Dendritic cell treated with granulocyte-macrophage colony-stimulating factor and Interleukin-4, amounts not matched to agents 40 ng/mL and 50 ng/mL, for 4 days (primary cell): ENCODE measurements at regions not wholly inside any gene's neighbourhood (a gene's known extent, or its start where the extent isn't known, plus 50 kb on each side); places are given as distances from the start of the nearest gene placed in this dataset.
"Not testable (repeated sequence)": the region's sequence is repeated elsewhere in the genome, so short reads cannot be mapped to it uniquely, and the experiment has no call there.

Experiments
- H3K27ac Mint-ChIP-seq: one replicate; pipeline ENCODE4 v1.8.0; 2022; ENCODE audit warnings: mild to moderate bottlenecking, mixed read lengths
- H3K27me3 Mint-ChIP-seq: one replicate; pipeline ENCODE4 v1.8.0; 2022; ENCODE audit warnings: mild to moderate bottlenecking, mixed read lengths
- H3K36me3 Mint-ChIP-seq: one replicate; pipeline ENCODE4 v1.8.0; 2022; ENCODE audit warnings: low read depth, mixed read lengths
- H3K4me1 Mint-ChIP-seq: one replicate; pipeline ENCODE4 v1.8.0; 2022; ENCODE audit warnings: low read depth, mixed read lengths
- H3K4me3 Mint-ChIP-seq: one replicate; pipeline ENCODE4 v1.8.0; 2022; ENCODE audit warnings: mild to moderate bottlenecking, moderate library complexity, mixed read lengths
- H3K9me3 Mint-ChIP-seq: one replicate; pipeline ENCODE4 v1.8.0; 2022; ENCODE audit warnings: mixed read lengths
- intact Hi-C: fragments of 100-400 bp; cut with micrococcal nuclease; formaldehyde crosslinking; loops from one replicate; pipeline ENCODE4 v1.15.0; 2022

DNA sequence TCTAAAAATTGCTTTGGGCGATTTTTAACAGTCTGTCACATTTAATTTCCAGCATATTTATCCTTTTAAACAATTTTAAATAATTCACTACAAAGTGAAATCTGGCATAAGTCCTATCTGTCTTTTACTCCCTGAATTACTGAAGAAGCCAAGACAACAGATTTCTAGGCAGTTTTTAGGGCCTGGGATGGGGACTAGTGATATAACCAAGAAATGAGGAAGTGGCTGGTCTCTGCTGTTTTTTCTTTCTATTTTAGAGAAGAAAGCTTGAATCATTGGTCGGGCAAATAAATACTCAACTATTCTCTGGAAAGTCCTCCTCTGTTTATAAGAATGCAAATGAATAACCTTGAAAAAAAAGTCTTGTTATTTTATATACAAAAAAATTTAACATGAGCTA lies 79.7 kb upstream of the SSBP2 start:
- Mint-ChIP-seq H3K4me3 (no peak overlapping the region), H3K27me3 (no peaks in the 10 kb centered on the region)

DNA sequence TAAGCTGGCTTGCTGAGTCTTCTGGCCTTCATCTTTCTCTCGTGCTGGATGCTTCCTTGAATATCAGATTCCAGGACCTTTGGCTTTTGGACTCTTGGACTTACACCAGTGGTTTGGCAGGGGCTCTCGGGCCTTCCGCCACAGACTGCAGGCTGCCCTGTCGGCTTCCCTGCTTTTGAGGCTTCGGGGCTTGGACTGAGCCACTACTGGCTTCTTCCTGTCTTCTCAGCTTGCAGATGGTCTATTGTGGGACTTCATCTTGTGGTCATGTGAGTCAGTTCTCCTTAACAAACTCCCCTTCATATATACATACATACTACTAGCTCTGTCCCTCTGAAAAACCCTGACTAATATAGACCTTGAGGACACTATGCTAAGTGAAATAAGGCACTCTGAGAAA lies 78.3 kb upstream of the SSBP2 start:
- Mint-ChIP-seq H3K27me3 (no peaks in the 10 kb centered on the region), H3K36me3 (no peaks in the 10 kb centered on the region), H3K27ac (peak overlapping the region; percentile 30), H3K9me3 (no peaks in the 10 kb centered on the region), H3K4me1 (peaks cover 30% of the 10 kb centered on the region), H3K4me3 (no peak overlapping the region)
- intact Hi-C loops: no loop called here

More for the DNA sequence above, 79.7 kb upstream of the SSBP2 start:
- intact Hi-C loops: no loop called here
- Mint-ChIP-seq H3K4me1 (peaks cover 30% of the 10 kb centered on the region), H3K36me3 (no peaks in the 10 kb centered on the region), H3K9me3 (no peaks in the 10 kb centered on the region), H3K27ac (no peak overlapping the region)

DNA sequence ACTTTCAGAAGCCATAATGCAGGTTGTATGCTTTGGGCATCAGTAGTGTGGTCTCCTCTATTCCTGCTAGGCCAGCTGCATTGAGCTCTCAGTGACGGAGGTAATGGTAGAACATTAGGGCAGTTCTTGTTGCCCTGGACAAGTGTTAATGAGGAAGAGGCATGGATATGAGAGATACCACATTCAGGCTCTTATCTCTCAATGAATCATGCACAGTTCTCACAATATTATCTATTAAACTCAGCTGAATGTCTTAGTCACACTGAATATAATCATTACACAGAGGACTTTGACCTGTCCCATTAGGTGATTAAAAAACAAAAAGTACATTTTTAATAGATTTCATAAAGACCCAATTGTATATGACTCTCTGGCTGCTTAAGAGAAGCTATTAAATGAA lies 76.6 kb upstream of the SSBP2 start:
- peaks cover 22% of the 10 kb centered on the region for H3K4me1 Mint-ChIP-seq
- no peaks in the 10 kb centered on the region for H3K36me3 Mint-ChIP-seq
- no peaks in the 10 kb centered on the region for H3K9me3 Mint-ChIP-seq
- intact Hi-C loops: no loop called here
- H3K27ac Mint-ChIP-seq: no peak overlapping the region
- no peaks in the 10 kb centered on the region for H3K27me3 Mint-ChIP-seq
- H3K4me3 Mint-ChIP-seq: no peak overlapping the region

DNA sequence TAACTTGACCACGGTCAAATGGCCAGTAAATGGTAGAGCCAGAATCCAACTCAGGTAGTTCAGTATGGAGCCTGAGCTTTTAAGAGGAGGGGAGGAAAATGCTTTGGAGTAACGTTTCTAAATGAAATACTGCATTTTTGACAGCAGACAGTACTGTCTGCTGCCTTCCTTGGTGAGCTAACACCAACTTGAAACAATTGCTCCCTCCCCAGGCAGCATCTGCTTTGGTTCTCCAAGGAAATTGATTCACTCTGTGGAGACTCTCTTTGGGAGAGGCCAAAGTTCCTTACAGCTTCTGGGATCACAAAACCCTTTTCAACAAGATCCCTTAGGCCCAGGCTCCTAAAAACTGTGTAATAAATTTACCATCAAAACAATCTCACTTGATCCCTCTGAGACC lies 75.2 kb upstream of the SSBP2 start:
- Mint-ChIP-seq H3K9me3 (no peaks in the 10 kb centered on the region), H3K4me3 (no peak overlapping the region), H3K27me3 (no peaks in the 10 kb centered on the region), H3K36me3 (no peaks in the 10 kb centered on the region), H3K4me1 (peaks cover 19% of the 10 kb centered on the region), H3K27ac (no peak overlapping the region)
- intact Hi-C loops: no loop called here

DNA sequence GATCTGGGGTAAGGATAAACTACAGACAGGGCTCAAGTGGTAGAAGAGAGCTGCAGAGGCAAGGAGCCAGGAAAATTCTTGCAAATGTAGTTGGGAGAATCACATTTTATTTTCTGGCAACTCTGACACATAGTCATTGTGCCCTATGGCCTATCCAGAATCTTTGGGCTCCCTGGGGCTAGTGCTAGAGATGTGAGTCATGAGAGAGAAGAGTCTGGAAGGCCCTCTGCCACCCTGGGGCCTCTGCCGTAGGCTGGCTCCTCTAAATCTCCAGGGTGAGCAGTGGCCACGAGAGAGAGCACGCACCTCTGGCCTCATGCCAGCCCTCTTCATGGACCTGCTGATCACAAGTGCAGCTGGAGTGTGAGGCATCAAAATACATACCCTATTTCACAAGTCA lies 74.3 kb upstream of the SSBP2 start:
- intact Hi-C loops: no loop called here
- Mint-ChIP-seq H3K27me3 (no peaks in the 10 kb centered on the region), H3K9me3 (no peaks in the 10 kb centered on the region), H3K4me1 (peaks cover 25% of the 10 kb centered on the region), H3K36me3 (no peaks in the 10 kb centered on the region), H3K4me3 (no peak overlapping the region), H3K27ac (no peak overlapping the region)

DNA sequence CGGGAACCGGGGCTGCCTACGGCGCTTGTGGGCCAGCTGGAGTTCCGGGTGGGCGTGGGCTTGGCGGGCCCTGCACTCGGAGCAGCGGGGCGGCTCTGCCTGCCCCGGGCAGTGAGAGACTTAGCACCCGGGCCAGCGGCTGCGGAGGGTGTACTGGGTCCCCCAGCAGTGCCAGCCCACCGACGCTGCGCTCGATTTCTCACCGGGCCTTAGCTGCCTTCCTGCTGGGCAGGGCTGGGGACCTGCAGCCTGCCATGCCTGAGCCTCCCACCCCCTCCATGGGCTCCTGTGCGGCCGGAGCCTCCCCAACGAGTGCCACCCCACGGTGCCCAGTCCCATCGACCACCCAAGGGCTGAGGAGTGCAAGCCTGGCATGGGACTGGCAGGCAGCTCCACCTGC lies 72.8 kb upstream of the SSBP2 start:
- H3K27ac Mint-ChIP-seq, H3K27me3 Mint-ChIP-seq, intact Hi-C loops, H3K4me3 Mint-ChIP-seq, H3K36me3 Mint-ChIP-seq, H3K9me3 Mint-ChIP-seq: not testable (repeated sequence)
- peaks cover 25% of the 10 kb centered on the region for H3K4me1 Mint-ChIP-seq

DNA sequence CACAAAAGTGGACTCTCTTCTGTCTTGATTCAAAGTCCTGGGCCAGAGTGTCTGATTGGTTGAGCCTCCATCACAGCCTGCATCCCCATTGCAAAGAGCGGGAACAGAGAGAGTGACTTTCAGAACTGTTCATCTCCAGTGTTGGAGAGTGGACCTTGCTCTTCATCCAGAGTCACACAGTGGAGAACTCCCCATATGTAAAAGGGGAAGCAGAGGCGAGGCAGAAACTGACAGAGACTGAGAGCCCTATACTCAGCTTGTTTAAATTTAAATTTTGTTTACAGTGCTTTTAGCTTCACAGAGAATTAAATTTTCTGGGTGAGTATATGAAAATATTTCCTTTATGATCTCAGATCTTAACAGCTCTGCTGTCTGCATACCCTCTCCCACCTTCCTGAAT lies 70.0 kb upstream of the SSBP2 start:
- Mint-ChIP-seq H3K36me3 (no peaks in the 10 kb centered on the region), H3K27ac (peak overlapping the region; percentile 48), H3K9me3 (no peaks in the 10 kb centered on the region), H3K27me3 (no peaks in the 10 kb centered on the region), H3K4me1 (peaks cover 42% of the 10 kb centered on the region), H3K4me3 (no peak overlapping the region)
- intact Hi-C loops: no loop called here

DNA sequence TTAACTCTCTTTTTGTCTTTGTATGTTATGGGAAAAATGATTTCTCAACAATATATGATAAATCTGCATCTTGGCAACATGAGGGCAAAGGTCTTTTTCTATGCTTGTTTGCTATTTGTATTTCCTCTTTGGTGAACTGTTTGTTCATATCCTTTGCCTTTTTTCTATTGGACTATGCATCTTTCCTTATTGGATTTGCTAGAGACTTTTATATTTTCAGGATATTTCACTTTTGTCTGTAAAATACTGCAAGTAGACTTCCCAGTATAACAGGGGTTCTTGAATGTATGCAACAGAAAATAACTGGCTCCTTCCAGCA lies 69.4 kb upstream of the SSBP2 start:
- H3K27me3 Mint-ChIP-seq: no peaks in the 10 kb centered on the region
- H3K27ac Mint-ChIP-seq: peak overlapping the region; percentile 48
- H3K36me3 Mint-ChIP-seq: no peaks in the 10 kb centered on the region
- H3K9me3 Mint-ChIP-seq: no peaks in the 10 kb centered on the region
- no peak overlapping the region for H3K4me3 Mint-ChIP-seq
- H3K4me1 Mint-ChIP-seq: peaks cover 42% of the 10 kb centered on the region
- intact Hi-C loops: no loop called here

DNA sequence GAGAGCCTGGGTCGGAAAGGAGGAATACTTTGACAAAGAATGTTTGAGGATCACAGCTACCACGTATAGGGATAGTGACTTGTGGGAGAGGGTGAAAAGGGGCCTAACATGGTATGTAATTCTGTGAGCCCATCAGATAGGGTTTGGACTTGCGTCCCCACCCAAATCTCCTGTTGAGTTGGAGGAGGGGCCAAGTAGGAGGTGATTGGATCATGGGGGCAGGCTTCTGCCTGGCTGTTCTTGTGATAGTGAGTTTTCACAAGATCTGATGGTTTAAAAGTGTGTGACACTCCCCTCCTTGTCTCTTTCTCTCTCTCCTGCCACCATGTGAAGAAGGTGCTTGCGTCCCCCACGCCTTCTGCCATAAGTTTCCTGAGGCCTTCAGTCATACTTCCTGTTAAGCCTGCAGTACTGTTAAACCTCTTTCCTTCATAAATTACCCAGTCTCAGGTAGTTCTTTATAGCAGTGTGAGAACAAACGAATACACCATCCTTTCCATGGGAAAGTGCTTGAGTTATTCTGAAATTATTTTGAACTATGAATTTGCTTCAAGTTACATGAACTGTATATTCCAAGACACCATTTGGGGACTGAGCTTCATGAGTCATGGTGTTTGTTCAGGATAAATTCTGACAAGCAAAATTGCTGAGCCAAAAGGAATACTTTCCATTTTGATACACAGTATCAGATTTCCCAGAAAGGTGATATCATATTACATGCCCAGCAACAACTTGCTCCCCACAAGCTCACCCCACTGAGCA lies 68.8 kb upstream of the SSBP2 start:
- Mint-ChIP-seq H3K4me1 (peaks cover 42% of the 10 kb centered on the region), H3K9me3 (no peaks in the 10 kb centered on the region), H3K27me3 (no peaks in the 10 kb centered on the region), H3K4me3 (no peak overlapping the region), H3K36me3 (no peaks in the 10 kb centered on the region), H3K27ac (no peak overlapping the region)
- intact Hi-C loops: no loop called here

DNA sequence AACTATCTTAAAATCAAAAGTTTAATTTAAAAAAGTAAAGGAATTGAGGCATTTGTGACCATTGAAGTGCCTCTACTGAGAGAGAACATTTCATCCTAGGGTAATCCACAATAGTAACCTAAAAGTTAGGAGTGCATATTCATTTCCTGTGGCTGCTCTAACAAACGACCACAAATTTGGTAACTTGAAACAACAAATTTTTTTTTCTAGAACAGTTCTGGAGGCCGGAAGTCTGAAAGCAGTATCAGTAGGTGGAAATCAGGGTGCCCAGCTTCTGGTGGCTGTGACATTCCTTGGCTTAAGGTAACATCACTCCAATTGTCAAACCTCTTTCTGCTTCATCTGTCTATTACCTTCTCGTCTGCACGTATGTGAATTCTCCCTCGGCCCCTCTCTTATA lies 67.1 kb upstream of the SSBP2 start:
- H3K4me3 Mint-ChIP-seq: no peak overlapping the region
- H3K9me3 Mint-ChIP-seq: no peaks in the 10 kb centered on the region
- peaks cover 42% of the 10 kb centered on the region for H3K4me1 Mint-ChIP-seq
- intact Hi-C loops: no loop called here
- no peaks in the 10 kb centered on the region for H3K36me3 Mint-ChIP-seq
- H3K27ac Mint-ChIP-seq: no peak overlapping the region
- no peaks in the 10 kb centered on the region for H3K27me3 Mint-ChIP-seq

DNA sequence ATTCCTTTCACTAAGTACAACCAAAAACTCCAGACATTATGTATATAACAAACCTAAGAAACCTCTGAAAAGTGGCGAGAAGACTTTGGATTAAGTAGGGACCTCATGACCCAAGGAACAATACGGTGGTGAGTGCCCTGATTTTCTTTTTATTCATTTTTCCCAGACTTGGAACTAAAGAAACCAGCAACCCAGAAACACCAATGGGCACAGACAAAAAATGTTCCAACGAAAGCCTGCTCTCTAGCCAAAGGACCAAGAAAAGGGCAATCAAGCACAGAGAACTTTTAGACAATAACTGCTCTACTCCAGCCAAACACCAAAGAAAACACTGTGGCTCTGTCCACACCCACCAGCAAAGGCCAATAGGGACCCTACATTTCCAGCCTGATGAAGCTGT lies 66.2 kb upstream of the SSBP2 start:
- Mint-ChIP-seq H3K4me1 (peaks cover 42% of the 10 kb centered on the region), H3K36me3 (no peaks in the 10 kb centered on the region), H3K9me3 (no peaks in the 10 kb centered on the region), H3K27ac (no peak overlapping the region), H3K4me3 (no peak overlapping the region), H3K27me3 (no peaks in the 10 kb centered on the region)
- intact Hi-C loops: no loop called here

DNA sequence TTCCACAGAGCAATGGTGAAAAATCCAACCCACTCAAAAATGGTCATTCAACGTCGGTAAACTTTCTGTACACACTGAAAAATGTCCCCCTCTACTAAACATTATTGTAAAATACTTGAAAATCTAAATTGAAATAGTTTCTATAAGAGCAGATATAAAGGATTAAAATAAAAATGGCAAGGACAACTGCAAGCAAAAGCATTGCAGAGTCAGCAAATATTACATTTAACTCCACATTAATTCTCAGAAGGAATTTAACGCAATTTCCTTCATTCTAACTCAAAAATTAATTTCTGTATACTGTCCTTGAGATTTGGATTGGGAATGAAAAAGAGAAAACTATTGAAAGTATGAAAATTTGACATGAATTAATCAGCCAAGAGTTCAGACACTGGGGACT lies 64.4 kb upstream of the SSBP2 start:
- H3K4me1 Mint-ChIP-seq: peaks cover 32% of the 10 kb centered on the region
- H3K27ac Mint-ChIP-seq: no peak overlapping the region
- no peaks in the 10 kb centered on the region for H3K27me3 Mint-ChIP-seq
- no peaks in the 10 kb centered on the region for H3K9me3 Mint-ChIP-seq
- intact Hi-C loops: no loop called here
- H3K36me3 Mint-ChIP-seq: no peaks in the 10 kb centered on the region
- no peak overlapping the region for H3K4me3 Mint-ChIP-seq

DNA sequence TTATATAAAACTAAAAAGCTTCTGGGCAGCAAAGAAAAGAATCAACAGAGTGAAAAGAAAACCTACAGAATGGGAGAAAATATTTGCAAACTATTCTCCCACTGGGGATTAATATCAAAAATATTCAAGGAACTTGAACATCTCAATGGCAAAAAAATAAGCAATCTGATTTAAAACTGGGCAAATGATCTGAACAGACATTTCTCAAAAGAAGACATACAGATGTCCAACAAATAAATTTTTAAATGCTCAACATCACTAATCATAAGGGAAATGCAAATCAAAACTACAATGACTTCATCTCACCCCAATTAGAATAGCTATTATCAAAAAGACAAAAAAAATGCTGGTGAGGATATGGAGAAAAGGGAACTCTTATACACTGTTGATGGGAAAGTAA lies 57.2 kb upstream of the SSBP2 start:
- Mint-ChIP-seq H3K36me3 (no peaks in the 10 kb centered on the region), H3K27me3 (no peaks in the 10 kb centered on the region), H3K4me3 (no peak overlapping the region), H3K9me3 (peaks cover 30% of the 10 kb centered on the region), H3K4me1 (no peaks in the 10 kb centered on the region), H3K27ac (no peak overlapping the region)
- intact Hi-C loops: no loop called here

DNA sequence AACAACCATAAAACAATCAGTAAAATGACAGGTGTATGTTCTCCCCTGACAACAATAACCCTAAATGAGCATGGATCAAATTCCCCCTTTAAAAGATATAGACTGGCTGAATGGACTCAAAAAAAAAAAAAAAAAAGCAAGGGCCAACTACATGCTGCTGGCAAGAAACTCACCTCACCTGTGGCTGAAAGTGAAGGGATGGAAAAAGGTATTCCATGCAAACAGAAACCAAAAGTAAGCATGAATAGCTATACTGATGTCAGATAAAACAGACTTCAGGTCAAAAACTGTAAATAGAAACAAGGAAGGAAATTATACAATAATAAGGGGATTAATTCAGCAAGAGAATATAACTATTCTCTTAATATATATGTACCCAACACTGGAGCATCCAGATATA lies 54.2 kb upstream of the SSBP2 start:
- peaks cover 30% of the 10 kb centered on the region for H3K9me3 Mint-ChIP-seq
- no peaks in the 10 kb centered on the region for H3K4me1 Mint-ChIP-seq
- intact Hi-C loops: no loop called here
- no peak overlapping the region for H3K27ac Mint-ChIP-seq
- no peaks in the 10 kb centered on the region for H3K36me3 Mint-ChIP-seq
- no peak overlapping the region for H3K4me3 Mint-ChIP-seq
- H3K27me3 Mint-ChIP-seq: no peaks in the 10 kb centered on the region

DNA sequence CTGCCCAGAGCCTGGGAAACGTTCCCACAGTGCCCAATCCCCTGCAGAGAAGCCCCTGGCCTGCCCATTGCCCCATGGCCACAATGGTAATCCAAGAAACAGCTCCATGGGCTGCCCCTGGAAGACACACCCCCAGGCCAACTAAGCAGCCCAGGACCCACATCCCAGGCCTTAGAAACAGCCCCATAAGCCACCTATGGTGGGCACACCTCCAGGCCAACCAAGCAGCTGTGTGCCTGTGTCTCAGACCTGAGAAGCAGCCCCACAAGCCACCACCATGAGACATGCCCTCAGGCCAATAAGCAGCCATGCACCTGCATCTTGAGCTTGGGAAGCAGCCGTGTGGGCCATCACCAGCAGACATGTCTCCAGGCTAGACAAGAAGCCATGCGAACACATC lies 52.9 kb upstream of the SSBP2 start:
- H3K9me3 Mint-ChIP-seq: peaks cover 37% of the 10 kb centered on the region
- H3K27ac Mint-ChIP-seq: no peak overlapping the region
- peaks cover 2% of the 10 kb centered on the region for H3K27me3 Mint-ChIP-seq
- no peaks in the 10 kb centered on the region for H3K4me1 Mint-ChIP-seq
- no peaks in the 10 kb centered on the region for H3K36me3 Mint-ChIP-seq
- intact Hi-C loops: no loop called here
- no peak overlapping the region for H3K4me3 Mint-ChIP-seq
